ENCODE measurements at regions not wholly inside any gene's neighbourhood (a gene's known extent, or its start where the extent isn't known, plus 50 kb on each side); places are given as distances from the start of the nearest gene placed in this dataset.

GRCh38 chr10:130511766-130512165 lies 375.6 kb downstream of the GLRX3 start:
- H3K9me3 ChIP-seq (ENCODE audit: low read length): no peaks in the 10 kb centered on the region
- H3K4me3 ChIP-seq (ENCODE audit: low read depth, low read length, poor library complexity, severe bottlenecking): no peak overlapping the region
- no peaks in the 10 kb centered on the region for H3K4me1 ChIP-seq (ENCODE audit: insufficient read depth, low read length, severe bottlenecking)
- TF ChIP-seq EZH2 (IDR thresholded peaks at IDR 0.05; ENCODE audit: borderline replicate concordance, low read length): no peak
- no peak for TF ChIP-seq CTCF (IDR thresholded peaks at IDR 0.05; ENCODE audit: low read length)
- no peak overlapping the region for H3K4me2 ChIP-seq (ENCODE audit: low read length)
- H3K9me2 ChIP-seq (ENCODE audit: low read depth, low read length): no peaks in the 10 kb centered on the region
- no peaks in the 10 kb centered on the region for H3K36me3 ChIP-seq (ENCODE audit: insufficient read depth, low read length)
- no peak overlapping the region for H2AFZ ChIP-seq (ENCODE audit: low read length)
- H4K20me1 ChIP-seq (ENCODE audit: insufficient read depth, low read length): no peaks in the 10 kb centered on the region
- H3K9ac ChIP-seq (ENCODE audit: low read length): no peak overlapping the region
- H3K27me3 ChIP-seq (ENCODE audit: insufficient read depth, low read length): no peaks in the 10 kb centered on the region
- H3K27ac ChIP-seq (ENCODE audit: low read depth, low read length, poor library complexity, severe bottlenecking): no peak overlapping the region
- H3F3A ChIP-seq (ENCODE audit: insufficient read depth, low read length): no peaks in the 10 kb centered on the region
- no peaks in the 10 kb centered on the region for H3K79me2 ChIP-seq (ENCODE audit: insufficient read depth, low read length)

GRCh38 chr10:130512936-130513335 lies 376.7 kb downstream of the GLRX3 start:
- H3K9me2 ChIP-seq (ENCODE audit: low read depth, low read length): no peaks in the 10 kb centered on the region
- no peak overlapping the region for H3K4me3 ChIP-seq (ENCODE audit: low read depth, low read length, poor library complexity, severe bottlenecking)
- H3K4me1 ChIP-seq (ENCODE audit: insufficient read depth, low read length, severe bottlenecking): no peaks in the 10 kb centered on the region
- no peak overlapping the region for H3K9ac ChIP-seq (ENCODE audit: low read length)
- no peaks in the 10 kb centered on the region for H3F3A ChIP-seq (ENCODE audit: insufficient read depth, low read length)
- no peak overlapping the region for H2AFZ ChIP-seq (ENCODE audit: low read length)
- no peak for TF ChIP-seq CTCF (IDR thresholded peaks at IDR 0.05; ENCODE audit: low read length)
- no peak for TF ChIP-seq EZH2 (IDR thresholded peaks at IDR 0.05; ENCODE audit: borderline replicate concordance, low read length)
- no peaks in the 10 kb centered on the region for H4K20me1 ChIP-seq (ENCODE audit: insufficient read depth, low read length)
- no peak overlapping the region for H3K27ac ChIP-seq (ENCODE audit: low read depth, low read length, poor library complexity, severe bottlenecking)
- no peaks in the 10 kb centered on the region for H3K79me2 ChIP-seq (ENCODE audit: insufficient read depth, low read length)
- H3K9me3 ChIP-seq (ENCODE audit: low read length): no peaks in the 10 kb centered on the region
- no peaks in the 10 kb centered on the region for H3K27me3 ChIP-seq (ENCODE audit: insufficient read depth, low read length)
- no peaks in the 10 kb centered on the region for H3K36me3 ChIP-seq (ENCODE audit: insufficient read depth, low read length)
- H3K4me2 ChIP-seq (ENCODE audit: low read length): no peak overlapping the region

- H3K9me2 ChIP-seq (ENCODE audit: low read depth, low read length): no peaks in the 10 kb centered on the region
- no peak overlapping the region for H2AFZ ChIP-seq (ENCODE audit: low read length)
- H3K79me2 ChIP-seq (ENCODE audit: insufficient read depth, low read length): no peaks in the 10 kb centered on the region
- no peak overlapping the region for H3K4me3 ChIP-seq (ENCODE audit: low read depth, low read length, poor library complexity, severe bottlenecking)
- no peak overlapping the region for H3K9ac ChIP-seq (ENCODE audit: low read length)
- no peak overlapping the region for H3K4me2 ChIP-seq (ENCODE audit: low read length)
- no peaks in the 10 kb centered on the region for H3K4me1 ChIP-seq (ENCODE audit: insufficient read depth, low read length, severe bottlenecking)
- H4K20me1 ChIP-seq (ENCODE audit: insufficient read depth, low read length): no peaks in the 10 kb centered on the region
- H3F3A ChIP-seq (ENCODE audit: insufficient read depth, low read length): no peaks in the 10 kb centered on the region
- H3K27ac ChIP-seq (ENCODE audit: low read depth, low read length, poor library complexity, severe bottlenecking): no peak overlapping the region
- no peaks in the 10 kb centered on the region for H3K36me3 ChIP-seq (ENCODE audit: insufficient read depth, low read length)
- no peak for TF ChIP-seq CTCF (IDR thresholded peaks at IDR 0.05; ENCODE audit: low read length)
- no peak for TF ChIP-seq EZH2 (IDR thresholded peaks at IDR 0.05; ENCODE audit: borderline replicate concordance, low read length)
- no peaks in the 10 kb centered on the region for H3K27me3 ChIP-seq (ENCODE audit: insufficient read depth, low read length)
- no peaks in the 10 kb centered on the region for H3K9me3 ChIP-seq (ENCODE audit: low read length)
These were observed 377.7 kb downstream of the GLRX3 start for GRCh38 chr10:130513686-130514476.
